ENCODE measurements at regions not wholly inside any gene's neighbourhood (a gene's known extent, or its start where the extent isn't known, plus 50 kb on each side); places are given as distances from the start of the nearest gene placed in this dataset.

- H3K27me3 ChIP-seq (ENCODE audit: control insufficient read depth, insufficient read depth, low read length, poor library complexity, severe bottlenecking), result no peaks in the 10 kb centered on the region
- WGBS, 2 experiments, result 81 to 84% methylated on average over 9 to 11 of the region's 11 CpGs
- no peaks in the 10 kb centered on the region for H3K4me1 ChIP-seq (ENCODE audit: control insufficient read depth, insufficient read depth, low read length)
- no peak overlapping the region for H3K27ac ChIP-seq (ENCODE audit: insufficient read depth, low read depth, low read length, poor library complexity, severe bottlenecking)
- no peaks in the 10 kb centered on the region for H3K9me3 ChIP-seq (ENCODE audit: control insufficient read depth, low read length)
- H3K4me3 ChIP-seq (ENCODE audit: insufficient read depth, low read depth, low read length), result no peak overlapping the region
- no peaks in the 10 kb centered on the region for H3K36me3 ChIP-seq (ENCODE audit: control insufficient read depth, insufficient read depth, low read length)
Measured at GRCh38 chr19:30920222-30920621, 429.0 kb downstream of the TSHZ3 start.

GRCh38 chr19:30919737-30920136 lies 429.5 kb downstream of the TSHZ3 start:
- no peaks in the 10 kb centered on the region for H3K4me1 ChIP-seq (ENCODE audit: control insufficient read depth, insufficient read depth, low read length)
- no peaks in the 10 kb centered on the region for H3K27me3 ChIP-seq (ENCODE audit: control insufficient read depth, insufficient read depth, low read length, poor library complexity, severe bottlenecking)
- WGBS, 2 experiments, result 84 to 100% methylated on average over 1 of the region's 1 CpG
- no peaks in the 10 kb centered on the region for H3K9me3 ChIP-seq (ENCODE audit: control insufficient read depth, low read length)
- no peak overlapping the region for H3K27ac ChIP-seq (ENCODE audit: insufficient read depth, low read depth, low read length, poor library complexity, severe bottlenecking)
- H3K36me3 ChIP-seq (ENCODE audit: control insufficient read depth, insufficient read depth, low read length), result no peaks in the 10 kb centered on the region
- no peak overlapping the region for H3K4me3 ChIP-seq (ENCODE audit: insufficient read depth, low read depth, low read length)

GRCh38 chr19:30916238-30916637 lies 433.0 kb downstream of the TSHZ3 start:
- no peaks in the 10 kb centered on the region for H3K4me1 ChIP-seq (ENCODE audit: control insufficient read depth, insufficient read depth, low read length)
- 88 to 91% methylated on average over 9 of the region's 9 CpGs for WGBS, 2 experiments
- no peak overlapping the region for H3K4me3 ChIP-seq (ENCODE audit: insufficient read depth, low read depth, low read length)
- H3K9me3 ChIP-seq (ENCODE audit: control insufficient read depth, low read length), result no peaks in the 10 kb centered on the region
- H3K27me3 ChIP-seq (ENCODE audit: control insufficient read depth, insufficient read depth, low read length, poor library complexity, severe bottlenecking), result no peaks in the 10 kb centered on the region
- no peaks in the 10 kb centered on the region for H3K36me3 ChIP-seq (ENCODE audit: control insufficient read depth, insufficient read depth, low read length)
- no peak overlapping the region for H3K27ac ChIP-seq (ENCODE audit: insufficient read depth, low read depth, low read length, poor library complexity, severe bottlenecking)

- 70 to 73% methylated on average over 3 of the region's 3 CpGs for WGBS, 2 experiments
- H3K4me1 ChIP-seq (ENCODE audit: control insufficient read depth, insufficient read depth, low read length), result no peaks in the 10 kb centered on the region
Measured at GRCh38 chr19:30911491-30911890, 437.7 kb downstream of the TSHZ3 start.

GRCh38 chr19:30910485-30911240 lies 438.6 kb downstream of the TSHZ3 start:
- Histone ChIP-seq H3K27ac (ENCODE audit: insufficient read depth, low read depth, low read length, poor library complexity, severe bottlenecking) (no peak overlapping the region), H3K4me3 (ENCODE audit: insufficient read depth, low read depth, low read length) (no peak overlapping the region), H3K27me3 (ENCODE audit: control insufficient read depth, insufficient read depth, low read length, poor library complexity, severe bottlenecking) (no peaks in the 10 kb centered on the region), H3K4me1 (ENCODE audit: control insufficient read depth, insufficient read depth, low read length) (no peaks in the 10 kb centered on the region), H3K36me3 (ENCODE audit: control insufficient read depth, insufficient read depth, low read length) (no peaks in the 10 kb centered on the region), H3K9me3 (ENCODE audit: control insufficient read depth, low read length) (no peaks in the 10 kb centered on the region)
- WGBS, 2 experiments, result 89 to 91% methylated on average over 16 of the region's 16 CpGs

More at GRCh38 chr19:30911491-30911890, 437.7 kb downstream of the TSHZ3 start:
- Histone ChIP-seq H3K36me3 (ENCODE audit: control insufficient read depth, insufficient read depth, low read length) (no peaks in the 10 kb centered on the region), H3K9me3 (ENCODE audit: control insufficient read depth, low read length) (no peaks in the 10 kb centered on the region), H3K27ac (ENCODE audit: insufficient read depth, low read depth, low read length, poor library complexity, severe bottlenecking) (no peak overlapping the region), H3K27me3 (ENCODE audit: control insufficient read depth, insufficient read depth, low read length, poor library complexity, severe bottlenecking) (no peaks in the 10 kb centered on the region), H3K4me3 (ENCODE audit: insufficient read depth, low read depth, low read length) (no peak overlapping the region)

GRCh38 chr19:30909216-30909615 lies 440.0 kb downstream of the TSHZ3 start:
- Histone ChIP-seq H3K27ac (ENCODE audit: insufficient read depth, low read depth, low read length, poor library complexity, severe bottlenecking) (no peak overlapping the region), H3K9me3 (ENCODE audit: control insufficient read depth, low read length) (no peaks in the 10 kb centered on the region), H3K4me1 (ENCODE audit: control insufficient read depth, insufficient read depth, low read length) (no peaks in the 10 kb centered on the region), H3K27me3 (ENCODE audit: control insufficient read depth, insufficient read depth, low read length, poor library complexity, severe bottlenecking) (no peaks in the 10 kb centered on the region), H3K4me3 (ENCODE audit: insufficient read depth, low read depth, low read length) (no peak overlapping the region), H3K36me3 (ENCODE audit: control insufficient read depth, insufficient read depth, low read length) (no peaks in the 10 kb centered on the region)
- WGBS, 2 experiments, result 94 to 95% methylated on average over 3 to 4 of the region's 4 CpGs

GRCh38 chr19:30908262-30908771 lies 440.9 kb downstream of the TSHZ3 start:
- no peaks in the 10 kb centered on the region for H3K9me3 ChIP-seq (ENCODE audit: control insufficient read depth, low read length)
- WGBS, 2 experiments, result 94 to 98% methylated on average over 4 of the region's 4 CpGs

GRCh38 chr19:30906871-30907270 lies 442.4 kb downstream of the TSHZ3 start:
- Histone ChIP-seq H3K27ac (ENCODE audit: insufficient read depth, low read depth, low read length, poor library complexity, severe bottlenecking) (no peak overlapping the region), H3K27me3 (ENCODE audit: control insufficient read depth, insufficient read depth, low read length, poor library complexity, severe bottlenecking) (no peaks in the 10 kb centered on the region), H3K36me3 (ENCODE audit: control insufficient read depth, insufficient read depth, low read length) (no peaks in the 10 kb centered on the region), H3K9me3 (ENCODE audit: control insufficient read depth, low read length) (no peaks in the 10 kb centered on the region), H3K4me1 (ENCODE audit: control insufficient read depth, insufficient read depth, low read length) (no peaks in the 10 kb centered on the region), H3K4me3 (ENCODE audit: insufficient read depth, low read depth, low read length) (no peak overlapping the region)
- 92 to 94% methylated on average over 8 of the region's 8 CpGs for WGBS, 2 experiments

More at GRCh38 chr19:30908262-30908771, 440.9 kb downstream of the TSHZ3 start:
- Histone ChIP-seq H3K4me3 (ENCODE audit: insufficient read depth, low read depth, low read length) (no peak overlapping the region), H3K4me1 (ENCODE audit: control insufficient read depth, insufficient read depth, low read length) (no peaks in the 10 kb centered on the region), H3K27ac (ENCODE audit: insufficient read depth, low read depth, low read length, poor library complexity, severe bottlenecking) (no peak overlapping the region), H3K27me3 (ENCODE audit: control insufficient read depth, insufficient read depth, low read length, poor library complexity, severe bottlenecking) (no peaks in the 10 kb centered on the region), H3K36me3 (ENCODE audit: control insufficient read depth, insufficient read depth, low read length) (no peaks in the 10 kb centered on the region)

GRCh38 chr19:30900051-30900450 lies 449.2 kb downstream of the TSHZ3 start:
- WGBS, 2 experiments, result 94 to 96% methylated on average over 3 of the region's 3 CpGs
- Histone ChIP-seq H3K4me3 (ENCODE audit: insufficient read depth, low read depth, low read length) (no peak overlapping the region), H3K4me1 (ENCODE audit: control insufficient read depth, insufficient read depth, low read length) (peaks cover 13% of the 10 kb centered on the region), H3K9me3 (ENCODE audit: control insufficient read depth, low read length) (no peaks in the 10 kb centered on the region), H3K27ac (ENCODE audit: insufficient read depth, low read depth, low read length, poor library complexity, severe bottlenecking) (no peak overlapping the region), H3K27me3 (ENCODE audit: control insufficient read depth, insufficient read depth, low read length, poor library complexity, severe bottlenecking) (no peaks in the 10 kb centered on the region), H3K36me3 (ENCODE audit: control insufficient read depth, insufficient read depth, low read length) (no peaks in the 10 kb centered on the region)

- Histone ChIP-seq H3K4me1 (ENCODE audit: control insufficient read depth, insufficient read depth, low read length) (peaks cover 13% of the 10 kb centered on the region), H3K27ac (ENCODE audit: insufficient read depth, low read depth, low read length, poor library complexity, severe bottlenecking) (no peak overlapping the region), H3K9me3 (ENCODE audit: control insufficient read depth, low read length) (no peaks in the 10 kb centered on the region), H3K27me3 (ENCODE audit: control insufficient read depth, insufficient read depth, low read length, poor library complexity, severe bottlenecking) (no peaks in the 10 kb centered on the region), H3K36me3 (ENCODE audit: control insufficient read depth, insufficient read depth, low read length) (no peaks in the 10 kb centered on the region), H3K4me3 (ENCODE audit: insufficient read depth, low read depth, low read length) (no peak overlapping the region)
- WGBS, 2 experiments, result 75 to 80% methylated on average over 5 of the region's 5 CpGs
Measured at GRCh38 chr19:30898353-30899103, 450.7 kb downstream of the TSHZ3 start.
